Liver (tissue), 8 donors: ENCODE measurements at regions not wholly inside any gene's neighbourhood (a gene's known extent, or its start where the extent isn't known, plus 50 kb on each side); places are given as distances from the start of the nearest gene placed in this dataset.

Experiments
- DNase-seq: peaks from one replicate; pipeline ENCODE4 v3.0.0-alpha.2; 2017; ENCODE audit warnings: low spot score
- H3K27ac ChIP-seq, 2 donors: one replicate each; pipeline ENCODE4 v1.7.0; 2013; ENCODE audit warnings: inconsistent platforms in 2 of 2, low read length in 2 of 2, control low read depth in 1 of 2, low read depth in 1 of 2, mild to moderate bottlenecking in 1 of 2
- H3K27me3 ChIP-seq, 4 donors: one replicate each; pipeline versions ENCODE4 v1.6.1 to v1.7.0; 2013; ENCODE audit warnings: low read length in 3 of 4, inconsistent platforms in 1 of 4, mild to moderate bottlenecking in 1 of 4, moderate library complexity in 1 of 4; ENCODE audit not compliant: control insufficient read depth in 4 of 4, insufficient read depth in 4 of 4
- H3K36me3 ChIP-seq, 4 donors: one replicate each; pipeline versions ENCODE4 v1.6.1 to v1.7.0; 2013; ENCODE audit warnings: low read length in 3 of 4, mild to moderate bottlenecking in 3 of 4, low read depth in 1 of 4, moderate library complexity in 1 of 4; ENCODE audit not compliant: control insufficient read depth in 4 of 4, insufficient read depth in 3 of 4
- H3K4me1 ChIP-seq, 4 donors: one replicate each; pipeline versions ENCODE4 v1.6.1 to v1.7.0; 2013; ENCODE audit warnings: low read length in 3 of 4, mild to moderate bottlenecking in 3 of 4, moderate library complexity in 1 of 4; ENCODE audit not compliant: control insufficient read depth in 4 of 4, insufficient read depth in 4 of 4
- H3K4me3 ChIP-seq, 3 donors: one replicate each; pipeline versions ENCODE4 v1.6.1 to v1.7.0; 2013; ENCODE audit warnings: low read length in 3 of 3, control low read depth in 1 of 3, low read depth in 1 of 3, mild to moderate bottlenecking in 1 of 3
- H3K9ac ChIP-seq, 2 donors: one replicate each; pipeline ENCODE4 v1.7.0; 2013; ENCODE audit warnings: low read length in 2 of 2, mild to moderate bottlenecking in 2 of 2, moderate library complexity in 2 of 2, control low read depth in 1 of 2, low read depth in 1 of 2
- H3K9me3 ChIP-seq, 4 donors: one replicate each; pipeline versions ENCODE4 v1.6.1 to v1.7.0; 2013; ENCODE audit warnings: low read length in 3 of 4; ENCODE audit not compliant: control insufficient read depth in 4 of 4
- ATF3 ChIP-seq: IDR thresholded peaks from 2 replicates; pipeline ENCODE4 v1.6.1; 2016; ENCODE audit warnings: antibody characterized with exemption
- CTCF ChIP-seq: fragments of 150-350 bp; IDR thresholded peaks from 2 replicates; pipeline ENCODE4 v1.5.1; 2017; ENCODE audit warnings: improper control_type of control experiment, low read depth, low read length; ENCODE audit not compliant: missing input control
- EGR1 ChIP-seq, 2 donors: IDR thresholded peaks; 2 replicates each; pipeline ENCODE4 v1.6.1; 2016 to 2018; ENCODE audit warnings: antibody characterized with exemption in 2 of 2, low read depth in 2 of 2
- FOXA1 ChIP-seq: IDR thresholded peaks from 2 replicates; pipeline ENCODE4 v1.6.1; 2016; ENCODE audit warnings: antibody characterized with exemption
- FOXA2 ChIP-seq: IDR thresholded peaks from 2 replicates; pipeline ENCODE4 v1.6.1; 2016; ENCODE audit warnings: antibody characterized with exemption
- GABPA ChIP-seq, 2 donors: IDR thresholded peaks in 1 of 2; conservative IDR thresholded peaks in 1 of 2; 2 replicates each; pipeline ENCODE4 v1.6.1; 2016; ENCODE audit warnings: antibody characterized with exemption in 2 of 2, mild to moderate bottlenecking in 1 of 2, moderate library complexity in 1 of 2
- HNF4A ChIP-seq, 2 donors: conservative IDR thresholded peaks; 2 replicates each; pipeline ENCODE4 v1.6.1; 2016; ENCODE audit warnings: antibody characterized with exemption in 2 of 2, mild to moderate bottlenecking in 2 of 2
- HNF4G ChIP-seq: IDR thresholded peaks from 2 replicates; pipeline ENCODE4 v1.6.1; 2016; ENCODE audit warnings: antibody characterized with exemption
- JUND ChIP-seq, 2 donors: IDR thresholded peaks; 2 replicates each; pipeline ENCODE4 v1.6.1; 2016; ENCODE audit warnings: antibody characterized with exemption in 2 of 2
- MAX ChIP-seq: IDR thresholded peaks from 2 replicates; pipeline ENCODE4 v1.6.1; 2016; ENCODE audit warnings: antibody characterized with exemption
- NR2F2 ChIP-seq: IDR thresholded peaks from 2 replicates; pipeline ENCODE4 v1.6.1; 2016; ENCODE audit warnings: antibody characterized with exemption
- RAD21 ChIP-seq, 2 donors: IDR thresholded peaks; 2 replicates each; pipeline ENCODE4 v1.6.1; 2016; ENCODE audit warnings: antibody characterized with exemption in 2 of 2, mild to moderate bottlenecking in 2 of 2
- REST ChIP-seq: IDR thresholded peaks from 2 replicates; pipeline ENCODE4 v1.6.1; 2016; ENCODE audit warnings: antibody characterized with exemption, mild to moderate bottlenecking
- RXRA ChIP-seq, 2 donors: IDR thresholded peaks; 2 replicates each; pipeline ENCODE4 v1.6.1; 2017 to 2018; ENCODE audit warnings: antibody characterized with exemption in 2 of 2, mild to moderate bottlenecking in 1 of 2
- SP1 ChIP-seq: IDR thresholded peaks from 2 replicates; pipeline ENCODE4 v1.6.1; 2018; ENCODE audit warnings: antibody characterized with exemption, mild to moderate bottlenecking
- TAF1 ChIP-seq: conservative IDR thresholded peaks from 2 replicates; pipeline ENCODE4 v1.6.1; 2016; ENCODE audit warnings: antibody characterized with exemption, mild to moderate bottlenecking
- YY1 ChIP-seq: IDR thresholded peaks from 2 replicates; pipeline ENCODE4 v1.6.1; 2016; ENCODE audit warnings: antibody characterized with exemption, mild to moderate bottlenecking
- ZBTB33 ChIP-seq: IDR thresholded peaks from 2 replicates; pipeline ENCODE4 v1.6.1; 2016; ENCODE audit warnings: antibody characterized with exemption
- WGBS: extraction: QIAGEN DNeasy Blood & Tissue Kit; methylation state at CpG from one replicate; pipeline ENCODE4 v1.1.7; 2013; 5-methylcytosine and 5-hydroxymethylcytosine counted together
- donor health status: healthy.
- donor health status: healthy.
- donor health status: healthy.
- donor health status: healthy.
- donor health status: healthy.

GRCh38 chr13:40148742-40149141, 493.3 kb downstream of the COG6 start (continued):
- no peak for TF ChIP-seq HNF4A (conservative IDR thresholded peaks at IDR 0.05)
- no peak for TF ChIP-seq NR2F2
- no peak for TF ChIP-seq MAX
- no peak for TF ChIP-seq ATF3
- TF ChIP-seq RAD21 (IDR thresholded peaks at IDR 0.05), result no peak
- TF ChIP-seq FOXA1, result no peak

- WGBS, result 71% methylated on average over 6 of the region's 6 CpGs
- no peak overlapping the region for H3K4me3 ChIP-seq
- TF ChIP-seq RXRA (IDR thresholded peaks at IDR 0.05), result peak; percentile 74 to 79
- no peak for TF ChIP-seq TAF1
- TF ChIP-seq NR2F2, result peak; percentile 56
- peak in 1 of 2 donors; percentile 23 for TF ChIP-seq RAD21 (IDR thresholded peaks at IDR 0.05)
- no peak for TF ChIP-seq SP1
- TF ChIP-seq YY1, result no peak
- no peaks in the 10 kb centered on the region for H3K27me3 ChIP-seq
- H3K9me3 ChIP-seq, result no peaks in the 10 kb centered on the region
- H3K9ac ChIP-seq, result no peak overlapping the region
- no peak for DNase-seq
- no peaks in the 10 kb centered on the region for H3K36me3 ChIP-seq
- peak overlapping the region in 1 of 2 donors; percentile 32 for H3K27ac ChIP-seq
- H3K4me1 ChIP-seq, result no peaks in the 10 kb centered on the region
These were observed 494.3 kb downstream of the COG6 start for GRCh38 chr13:40149611-40150274.

- no peak for DNase-seq
- Histone ChIP-seq H3K27me3 (no peaks in the 10 kb centered on the region), H3K4me1 (no peaks in the 10 kb centered on the region), H3K9ac (no peak overlapping the region), H3K9me3 (no peaks in the 10 kb centered on the region), H3K4me3 (no peak overlapping the region), H3K27ac (no peak overlapping the region), H3K36me3 (no peaks in the 10 kb centered on the region)
- TF ChIP-seq TAF1, result no peak
- TF ChIP-seq YY1, result no peak
- no peak for TF ChIP-seq EGR1 (IDR thresholded peaks at IDR 0.05; ENCODE audit: low read depth in 2 of 2)
- no peak for TF ChIP-seq RXRA (IDR thresholded peaks at IDR 0.05)
- no peak for TF ChIP-seq ZBTB33
- no peak for TF ChIP-seq RAD21 (IDR thresholded peaks at IDR 0.05)
- no peak for TF ChIP-seq SP1
- TF ChIP-seq FOXA1, result no peak
- TF ChIP-seq ATF3, result no peak
- no peak for TF ChIP-seq MAX
- TF ChIP-seq FOXA2, result no peak
- TF ChIP-seq CTCF, result no peak
- no peak for TF ChIP-seq HNF4A (conservative IDR thresholded peaks at IDR 0.05)
- no peak for TF ChIP-seq GABPA (IDR thresholded peaks at IDR 0.05 in 1 of 2, conservative IDR thresholded peaks at IDR 0.05 in 1 of 2)
- TF ChIP-seq HNF4G, result no peak
- TF ChIP-seq JUND (IDR thresholded peaks at IDR 0.05), result no peak
- no peak for TF ChIP-seq NR2F2
- no peak for TF ChIP-seq REST
- 97% methylated on average over 2 of the region's 2 CpGs for WGBS
These were observed 496.2 kb downstream of the COG6 start for GRCh38 chr13:40151673-40152072.
